ENCODE measurements at regions not wholly inside any gene's neighbourhood (a gene's known extent, or its start where the extent isn't known, plus 50 kb on each side); places are given as distances from the start of the nearest gene placed in this dataset.
"Not testable (repeated sequence)": the region's sequence is repeated elsewhere in the genome, so short reads cannot be mapped to it uniquely, and the experiment has no call there.

DNA sequence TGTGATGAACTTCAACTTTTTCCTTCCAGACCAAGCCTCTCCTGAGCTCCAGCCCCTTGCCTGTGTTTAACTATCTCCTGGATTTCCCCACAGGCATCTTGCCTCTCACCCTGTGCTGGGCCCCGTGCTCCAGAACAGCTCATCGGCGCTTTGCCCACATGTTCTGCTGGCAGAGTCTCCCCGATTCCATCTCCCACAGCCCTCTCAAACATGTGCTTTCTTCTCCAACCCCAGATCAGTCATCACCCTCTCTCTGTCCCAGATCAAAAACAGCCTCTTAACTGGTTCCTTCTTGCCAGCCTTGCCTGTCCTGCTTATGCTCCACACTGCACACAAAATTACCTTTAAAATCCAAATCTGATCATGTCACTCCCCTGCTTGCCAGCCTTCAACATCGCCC, 1959.3 kb downstream of the FOXD4L5 start:
- TF ChIP-seq SUZ12, SP2 (IDR thresholded peaks at IDR 0.05; ENCODE audit: low read length): not testable (repeated sequence)
- TF ChIP-seq, protein P1, sequence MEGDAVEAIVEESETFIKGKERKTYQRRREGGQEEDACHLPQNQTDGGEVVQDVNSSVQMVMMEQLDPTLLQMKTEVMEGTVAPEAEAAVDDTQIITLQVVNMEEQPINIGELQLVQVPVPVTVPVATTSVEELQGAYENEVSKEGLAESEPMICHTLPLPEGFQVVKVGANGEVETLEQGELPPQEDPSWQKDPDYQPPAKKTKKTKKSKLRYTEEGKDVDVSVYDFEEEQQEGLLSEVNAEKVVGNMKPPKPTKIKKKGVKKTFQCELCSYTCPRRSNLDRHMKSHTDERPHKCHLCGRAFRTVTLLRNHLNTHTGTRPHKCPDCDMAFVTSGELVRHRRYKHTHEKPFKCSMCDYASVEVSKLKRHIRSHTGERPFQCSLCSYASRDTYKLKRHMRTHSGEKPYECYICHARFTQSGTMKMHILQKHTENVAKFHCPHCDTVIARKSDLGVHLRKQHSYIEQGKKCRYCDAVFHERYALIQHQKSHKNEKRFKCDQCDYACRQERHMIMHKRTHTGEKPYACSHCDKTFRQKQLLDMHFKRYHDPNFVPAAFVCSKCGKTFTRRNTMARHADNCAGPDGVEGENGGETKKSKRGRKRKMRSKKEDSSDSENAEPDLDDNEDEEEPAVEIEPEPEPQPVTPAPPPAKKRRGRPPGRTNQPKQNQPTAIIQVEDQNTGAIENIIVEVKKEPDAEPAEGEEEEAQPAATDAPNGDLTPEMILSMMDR (IDR thresholded peaks at IDR 0.05; ENCODE audit: control extremely low read depth in 1 of 3, insufficient read depth in 1 of 3, low read depth in 1 of 3, low read length in 3 of 3): not testable (repeated sequence)
- TF ChIP-seq, protein P2, sequence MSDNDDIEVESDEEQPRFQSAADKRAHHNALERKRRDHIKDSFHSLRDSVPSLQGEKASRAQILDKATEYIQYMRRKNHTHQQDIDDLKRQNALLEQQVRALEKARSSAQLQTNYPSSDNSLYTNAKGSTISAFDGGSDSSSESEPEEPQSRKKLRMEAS (IDR thresholded peaks at IDR 0.05): not testable (repeated sequence)

Measured in H1 (cell line).